ENCODE measurements at regions not wholly inside any gene's neighbourhood (a gene's known extent, or its start where the extent isn't known, plus 50 kb on each side); places are given as distances from the start of the nearest gene placed in this dataset.
"Not testable (repeated sequence)": the region's sequence is repeated elsewhere in the genome, so short reads cannot be mapped to it uniquely, and the experiment has no call there.

DNA sequence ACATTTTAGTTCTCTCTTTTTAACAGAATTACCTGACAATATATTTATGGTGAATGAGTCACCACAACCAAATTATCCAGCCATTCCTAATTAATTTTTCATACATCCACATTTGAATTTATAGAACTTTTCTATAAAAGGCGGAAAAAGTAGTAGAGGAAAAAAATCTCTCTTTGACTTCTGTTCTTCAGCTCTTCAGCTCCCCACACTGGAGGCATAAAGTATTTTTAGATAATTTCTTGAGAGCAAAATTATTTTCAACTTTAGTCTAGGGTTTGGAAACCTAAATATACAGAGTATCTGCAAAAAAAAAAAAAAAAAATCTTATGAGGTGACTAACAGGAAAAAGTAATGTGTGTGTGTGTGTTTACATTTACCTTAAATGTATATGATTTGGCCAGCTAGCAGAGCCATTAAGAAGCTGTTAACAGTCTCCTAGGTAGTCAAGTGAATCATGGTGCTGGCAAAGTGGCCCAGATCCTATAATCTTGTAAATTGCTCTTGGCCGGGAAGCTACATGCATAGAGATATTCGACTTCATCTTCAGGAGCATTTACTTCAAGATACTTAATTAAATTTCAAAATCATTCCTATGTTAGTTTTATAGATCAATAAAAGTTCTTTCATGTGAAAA is 383.1 kb upstream of the STEAP1 start:
- no peak for DNase-seq (ENCODE audit: low read depth)

- DNase-seq (ENCODE audit: low read depth), result no peak
Measured at GRCh38 chr7:89772276-89772675, 382.0 kb upstream of the STEAP1 start.

DNA sequence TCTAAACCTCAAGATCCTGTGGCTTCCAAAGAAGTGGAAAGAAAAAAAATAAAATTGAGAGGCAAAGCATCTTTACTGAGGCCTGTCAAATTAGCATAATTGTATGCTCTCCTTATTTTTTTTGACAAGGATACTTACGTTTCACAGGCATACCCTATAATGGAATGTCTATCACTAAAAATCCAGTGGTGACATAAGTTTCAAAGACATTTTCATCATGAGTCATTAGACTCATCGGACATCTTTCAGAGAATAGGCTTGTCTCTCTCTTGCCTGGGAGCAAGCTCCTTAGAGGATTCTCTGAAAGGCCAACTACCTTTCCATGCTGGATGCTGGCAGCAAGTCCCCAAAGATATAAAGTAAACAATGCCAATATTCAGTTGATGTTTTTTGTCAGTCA is 380.7 kb upstream of the STEAP1 start:
- peak; percentile 36 for DNase-seq (ENCODE audit: low read depth)

- DNase-seq (ENCODE audit: low read depth), result no peak
Measured at GRCh38 chr7:89775459-89775858, 378.8 kb upstream of the STEAP1 start.

- DNase-seq (ENCODE audit: low read depth), result no peak
Measured at GRCh38 chr7:89776980-89777379, 377.3 kb upstream of the STEAP1 start.

- no peak for DNase-seq (ENCODE audit: low read depth)
Measured at GRCh38 chr7:89777499-89777898, 376.8 kb upstream of the STEAP1 start.

- no peak for DNase-seq (ENCODE audit: low read depth)
Measured at GRCh38 chr7:89780291-89780690, 374.0 kb upstream of the STEAP1 start.

DNA sequence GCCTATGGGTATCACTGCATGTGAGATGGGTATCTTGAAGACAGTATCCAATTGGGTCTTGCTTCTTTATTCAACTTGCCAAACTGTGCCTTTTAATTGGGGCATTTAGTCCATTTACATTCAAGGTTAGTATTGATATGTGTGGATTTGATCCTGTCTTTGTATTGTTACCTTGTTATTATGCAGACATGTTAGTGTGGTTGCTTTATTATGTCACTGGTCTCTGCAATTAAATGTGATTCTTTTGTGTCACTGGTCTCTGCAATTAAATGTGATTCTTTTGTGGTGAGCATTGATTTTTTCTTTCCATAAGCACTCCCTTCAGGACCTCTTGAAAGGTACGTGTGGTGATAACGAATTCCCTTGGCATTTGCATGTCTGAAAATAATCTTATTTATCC is 357.8 kb upstream of the STEAP1 start:
- DNase-seq (ENCODE audit: low read depth), result no peak

GRCh38 chr7:89797965-89798598 is 356.2 kb upstream of the STEAP1 start:
- DNase-seq (ENCODE audit: low read depth), result no peak

DNA sequence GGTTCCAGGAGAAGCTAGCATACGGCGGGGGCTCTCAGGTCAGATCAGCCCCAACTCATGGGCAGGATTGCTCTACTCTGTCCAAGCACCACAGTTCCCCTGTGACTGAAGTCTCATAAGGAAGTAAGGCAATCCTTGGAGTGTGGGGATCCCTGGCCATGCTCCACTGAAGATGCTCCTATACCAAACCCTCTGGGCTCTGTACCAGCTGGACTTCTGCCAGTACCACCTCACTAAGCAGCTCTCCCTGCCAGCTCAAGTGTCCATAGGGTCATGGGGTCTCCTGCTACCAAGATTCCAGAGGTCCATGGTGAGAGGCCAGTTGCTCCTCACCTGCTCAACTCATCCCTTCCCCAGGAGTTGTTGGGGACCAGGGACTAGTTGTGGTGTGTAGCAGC is 355.7 kb upstream of the STEAP1 start:
- no peak for DNase-seq (ENCODE audit: low read depth)

- no peak for DNase-seq (ENCODE audit: low read depth)
Measured at GRCh38 chr7:89800761-89801160, 353.5 kb upstream of the STEAP1 start.

DNA sequence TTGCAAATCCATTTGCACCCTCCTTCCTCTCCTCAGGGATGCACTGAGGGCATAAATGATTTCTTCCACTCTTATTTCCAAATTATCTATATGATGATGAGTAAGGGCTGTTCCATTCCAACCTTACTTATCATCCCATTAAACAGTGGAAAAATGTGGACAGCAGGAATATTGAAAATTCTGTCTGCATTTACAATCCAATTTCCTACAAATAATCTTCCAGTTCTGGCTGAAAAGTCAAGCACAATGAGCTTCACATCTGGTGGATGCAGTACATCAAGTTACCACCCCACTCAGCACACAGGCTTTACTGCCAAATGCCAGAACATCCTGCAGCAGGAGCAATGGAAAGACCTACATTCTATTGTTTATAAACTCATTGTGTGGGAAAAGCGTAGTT is 345.0 kb upstream of the STEAP1 start:
- DNase-seq (ENCODE audit: low read depth), result no peak

GRCh38 chr7:89813081-89813480 is 341.2 kb upstream of the STEAP1 start:
- DNase-seq (ENCODE audit: low read depth), result no peak

DNA sequence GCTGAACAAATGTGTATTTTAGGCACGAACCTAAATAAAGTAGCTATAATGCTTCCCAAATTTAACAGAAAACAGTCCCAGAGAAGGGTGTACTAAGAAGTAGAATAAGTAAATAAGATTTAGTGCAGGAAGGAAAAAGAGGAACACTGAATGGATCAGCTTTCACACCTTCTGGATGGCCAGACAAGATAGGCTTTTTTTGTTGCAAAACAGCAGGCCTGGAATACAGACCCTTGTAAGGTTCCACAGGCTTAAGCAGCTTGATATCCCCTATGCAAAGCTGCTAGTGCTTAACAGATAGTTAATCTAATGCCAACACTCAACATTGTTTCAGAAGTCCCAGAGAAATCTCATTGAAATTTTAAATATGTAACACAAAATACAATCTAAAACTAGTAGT is 328.1 kb upstream of the STEAP1 start:
- DNase-seq (ENCODE audit: low read depth), result no peak

DNA sequence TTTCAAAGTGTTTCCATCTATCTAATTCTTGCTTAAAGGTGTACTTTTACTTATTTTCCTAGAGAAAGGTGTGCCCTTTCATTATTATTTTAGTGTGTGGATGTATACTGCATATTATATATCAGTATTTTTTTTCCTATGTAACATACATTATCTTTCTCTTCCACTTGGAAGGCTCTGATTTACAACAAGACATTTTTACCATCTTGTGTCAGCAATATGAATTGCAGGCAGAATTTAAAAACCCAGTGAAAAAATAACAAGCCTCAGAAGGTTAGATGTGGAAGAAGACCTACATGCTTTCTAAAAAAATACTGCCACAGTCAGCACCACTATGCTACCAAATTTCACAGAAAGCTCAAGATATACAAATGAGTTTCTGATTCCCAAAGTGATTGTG is 327.7 kb upstream of the STEAP1 start:
- no peak for DNase-seq (ENCODE audit: low read depth)

- peak; percentile 81 for DNase-seq (ENCODE audit: low read depth)
Measured at GRCh38 chr7:89837515-89837914, 316.8 kb upstream of the STEAP1 start.

GRCh38 chr7:89839329-89839728 is 314.9 kb upstream of the STEAP1 start:
- DNase-seq (ENCODE audit: low read depth), result no peak

- DNase-seq (ENCODE audit: low read depth), result no peak
Measured at GRCh38 chr7:89845952-89846351, 308.3 kb upstream of the STEAP1 start.

- no peak for DNase-seq (ENCODE audit: low read depth)
Measured at GRCh38 chr7:89849052-89849451, 305.2 kb upstream of the STEAP1 start.

GRCh38 chr7:89857053-89857452 is 297.2 kb upstream of the STEAP1 start:
- not testable (repeated sequence) for DNase-seq (ENCODE audit: low read depth)

- no peak for DNase-seq (ENCODE audit: low read depth)
Measured at GRCh38 chr7:89857767-89858166, 296.5 kb upstream of the STEAP1 start.

- DNase-seq (ENCODE audit: low read depth), result peak; percentile 52
Measured at GRCh38 chr7:89887489-89887888, 266.8 kb upstream of the STEAP1 start.

DNA sequence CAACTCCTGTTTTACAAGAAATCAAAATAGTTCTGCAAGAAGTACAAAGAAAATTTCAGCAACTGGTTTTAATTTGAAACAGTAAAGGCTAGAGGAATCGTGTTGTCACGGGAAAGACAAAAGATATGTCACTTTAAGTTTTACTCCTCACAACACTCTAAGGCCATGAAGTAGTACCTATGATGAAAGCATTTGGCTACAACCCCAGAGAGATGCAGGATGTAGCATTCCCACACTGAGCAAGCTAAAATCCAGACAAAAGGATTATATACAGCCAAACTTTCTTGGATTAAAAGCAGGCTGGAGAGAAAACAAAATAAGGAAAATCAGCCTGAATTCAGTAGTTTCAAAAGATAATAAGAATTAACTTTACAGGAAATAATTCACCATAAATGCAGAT is 245.5 kb upstream of the STEAP1 start:
- no peak for DNase-seq (ENCODE audit: low read depth)

GRCh38 chr7:89914711-89915110 is 239.6 kb upstream of the STEAP1 start:
- DNase-seq (ENCODE audit: low read depth), result no peak
